Neural crest cell (in vitro differentiated cells): ENCODE measurements at regions not wholly inside any gene's neighbourhood (a gene's known extent, or its start where the extent isn't known, plus 50 kb on each side); places are given as distances from the start of the nearest gene placed in this dataset.

ENCODE experiments used
- DNase-seq: peaks from one replicate; pipeline ENCODE4 v3.0.0; 2021; ENCODE audit warnings: low read depth, mixed read lengths, low spot score
- H3K27ac Mint-ChIP-seq: one replicate; pipeline ENCODE4 v1.8.0; 2021; ENCODE audit warnings: mild to moderate bottlenecking, mixed read lengths; ENCODE audit not compliant: unreplicated experiment
- H3K27me3 Mint-ChIP-seq: 2 replicates; pipeline ENCODE4 v1.8.0; 2021; ENCODE audit warnings: low read depth, mild to moderate bottlenecking, mixed read lengths
- H3K36me3 Mint-ChIP-seq: 2 replicates; pipeline ENCODE4 v1.8.0; 2021; ENCODE audit warnings: low read depth, mild to moderate bottlenecking, mixed read lengths
- H3K4me1 Mint-ChIP-seq: 2 replicates; pipeline ENCODE4 v1.8.0; 2021; ENCODE audit warnings: mixed read lengths
- H3K4me3 Mint-ChIP-seq: one replicate; pipeline ENCODE4 v1.8.0; 2021; ENCODE audit warnings: mild to moderate bottlenecking, mixed read lengths
- H3K9me3 Mint-ChIP-seq: 2 replicates; pipeline ENCODE4 v1.8.0; 2021; ENCODE audit warnings: mixed read lengths
- TF ChIP-seq, protein P1 (sequence below): fragments of 200-600 bp; sonication (generic); conservative IDR thresholded peaks from 2 replicates; pipeline ENCODE4 v1.5.0; 2021; ENCODE audit warnings: antibody characterized with exemption, mild to moderate bottlenecking

GRCh38 chrX:148268673-148269072 is 231.7 kb upstream of the AFF2 start:
- Mint-ChIP-seq H3K9me3 (peaks cover 5% of the 10 kb centered on the region), H3K27ac (no peak overlapping the region), H3K27me3 (no peaks in the 10 kb centered on the region), H3K36me3 (peaks cover 3% of the 10 kb centered on the region), H3K4me1 (no peaks in the 10 kb centered on the region), H3K4me3 (no peak overlapping the region)
- TF ChIP-seq, protein P1, sequence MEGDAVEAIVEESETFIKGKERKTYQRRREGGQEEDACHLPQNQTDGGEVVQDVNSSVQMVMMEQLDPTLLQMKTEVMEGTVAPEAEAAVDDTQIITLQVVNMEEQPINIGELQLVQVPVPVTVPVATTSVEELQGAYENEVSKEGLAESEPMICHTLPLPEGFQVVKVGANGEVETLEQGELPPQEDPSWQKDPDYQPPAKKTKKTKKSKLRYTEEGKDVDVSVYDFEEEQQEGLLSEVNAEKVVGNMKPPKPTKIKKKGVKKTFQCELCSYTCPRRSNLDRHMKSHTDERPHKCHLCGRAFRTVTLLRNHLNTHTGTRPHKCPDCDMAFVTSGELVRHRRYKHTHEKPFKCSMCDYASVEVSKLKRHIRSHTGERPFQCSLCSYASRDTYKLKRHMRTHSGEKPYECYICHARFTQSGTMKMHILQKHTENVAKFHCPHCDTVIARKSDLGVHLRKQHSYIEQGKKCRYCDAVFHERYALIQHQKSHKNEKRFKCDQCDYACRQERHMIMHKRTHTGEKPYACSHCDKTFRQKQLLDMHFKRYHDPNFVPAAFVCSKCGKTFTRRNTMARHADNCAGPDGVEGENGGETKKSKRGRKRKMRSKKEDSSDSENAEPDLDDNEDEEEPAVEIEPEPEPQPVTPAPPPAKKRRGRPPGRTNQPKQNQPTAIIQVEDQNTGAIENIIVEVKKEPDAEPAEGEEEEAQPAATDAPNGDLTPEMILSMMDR, result no peak
- DNase-seq, result no peak

DNA sequence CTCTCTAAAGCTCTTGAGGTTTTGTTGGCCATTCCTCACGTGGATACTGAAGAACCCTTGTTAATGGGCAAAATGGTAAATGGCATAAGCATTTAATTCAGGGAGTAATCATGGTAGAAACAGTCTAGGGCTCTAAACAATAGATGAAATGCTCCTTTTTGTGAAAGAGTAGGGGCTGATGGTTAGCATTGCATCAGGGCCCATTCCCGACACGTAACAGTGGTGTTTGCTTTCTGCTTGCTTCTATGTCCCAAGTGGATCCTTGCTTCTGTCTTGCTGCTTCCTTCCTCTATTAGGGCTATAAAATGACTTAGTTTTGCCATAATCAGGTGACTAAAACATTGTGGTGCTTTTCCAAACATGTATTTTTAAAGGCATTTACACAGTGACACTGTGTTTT is 230.9 kb upstream of the AFF2 start:
- Mint-ChIP-seq H3K27ac (no peak overlapping the region), H3K4me1 (no peaks in the 10 kb centered on the region), H3K9me3 (peaks cover 2% of the 10 kb centered on the region), H3K36me3 (peaks cover 2% of the 10 kb centered on the region), H3K4me3 (no peak overlapping the region), H3K27me3 (no peaks in the 10 kb centered on the region)
- TF ChIP-seq, protein P1, result no peak
- no peak for DNase-seq

DNA sequence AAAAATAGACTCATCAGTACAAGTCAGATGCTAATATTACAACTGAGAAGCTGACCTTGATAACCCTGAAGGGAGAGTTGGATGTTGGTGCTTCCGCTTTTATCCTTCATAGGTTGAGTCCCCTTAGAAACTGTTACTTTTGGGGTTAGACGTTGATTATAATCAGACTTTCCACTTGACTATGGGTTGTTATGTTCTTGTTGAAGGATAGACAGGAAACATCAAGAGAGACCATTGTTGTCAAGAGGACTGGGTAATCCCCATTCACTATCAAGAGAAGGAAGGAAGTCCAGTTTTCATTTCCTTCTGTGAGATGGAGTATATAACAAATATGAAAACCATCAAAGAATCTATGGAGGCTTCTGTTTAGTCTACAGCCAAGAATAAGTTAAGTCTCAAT is 229.9 kb upstream of the AFF2 start:
- Mint-ChIP-seq H3K27ac (no peak overlapping the region), H3K36me3 (no peaks in the 10 kb centered on the region), H3K4me1 (no peaks in the 10 kb centered on the region), H3K27me3 (no peaks in the 10 kb centered on the region), H3K9me3 (peaks cover 7% of the 10 kb centered on the region), H3K4me3 (no peak overlapping the region)
- DNase-seq, result no peak
- TF ChIP-seq, protein P1, result no peak

- no peak for DNase-seq
- Mint-ChIP-seq H3K9me3 (peaks cover 7% of the 10 kb centered on the region), H3K36me3 (peaks cover 2% of the 10 kb centered on the region), H3K4me1 (no peaks in the 10 kb centered on the region), H3K4me3 (no peak overlapping the region), H3K27ac (no peak overlapping the region), H3K27me3 (no peaks in the 10 kb centered on the region)
- TF ChIP-seq, protein P1, result no peak
Observed at GRCh38 chrX:148271263-148271662, 229.2 kb upstream of the AFF2 start.

- no peak for DNase-seq
- Mint-ChIP-seq H3K4me1 (no peaks in the 10 kb centered on the region), H3K27ac (no peak overlapping the region), H3K27me3 (no peaks in the 10 kb centered on the region), H3K4me3 (no peak overlapping the region), H3K9me3 (peaks cover 8% of the 10 kb centered on the region), H3K36me3 (no peaks in the 10 kb centered on the region)
- TF ChIP-seq, protein P1, result no peak
Observed at GRCh38 chrX:148281920-148282319, 218.5 kb upstream of the AFF2 start.

GRCh38 chrX:148282504-148282903 is 217.9 kb upstream of the AFF2 start:
- H3K4me3 Mint-ChIP-seq, result no peak overlapping the region
- no peaks in the 10 kb centered on the region for H3K4me1 Mint-ChIP-seq
- H3K36me3 Mint-ChIP-seq, result no peaks in the 10 kb centered on the region
- no peak for DNase-seq
- TF ChIP-seq, protein P1, result no peak
- no peak overlapping the region for H3K27ac Mint-ChIP-seq
- H3K9me3 Mint-ChIP-seq, result peaks cover 3% of the 10 kb centered on the region
- no peaks in the 10 kb centered on the region for H3K27me3 Mint-ChIP-seq
